Osteocyte (in vitro differentiated cells): ENCODE measurements at regions not wholly inside any gene's neighbourhood (a gene's known extent, or its start where the extent isn't known, plus 50 kb on each side); places are given as distances from the start of the nearest gene placed in this dataset.

Experiments used
- DNase-seq: peaks from one replicate; pipeline ENCODE4 v3.0.0; 2021; ENCODE audit warnings: mixed read lengths; ENCODE audit not compliant: unreplicated experiment; ENCODE audit errors: extremely low spot score
- H3K27ac Mint-ChIP-seq: one replicate; pipeline ENCODE4 v1.8.0; 2021; ENCODE audit warnings: mild to moderate bottlenecking, mixed read lengths; ENCODE audit not compliant: unreplicated experiment
- H3K27me3 Mint-ChIP-seq: one replicate; pipeline ENCODE4 v1.8.0; 2021; ENCODE audit warnings: mixed read lengths; ENCODE audit not compliant: unreplicated experiment
- H3K36me3 Mint-ChIP-seq: one replicate; pipeline ENCODE4 v1.8.0; 2021; ENCODE audit warnings: mixed read lengths; ENCODE audit not compliant: unreplicated experiment
- H3K4me1 Mint-ChIP-seq: one replicate; pipeline ENCODE4 v1.8.0; 2021; ENCODE audit warnings: mixed read lengths; ENCODE audit not compliant: unreplicated experiment
- H3K4me3 Mint-ChIP-seq: one replicate; pipeline ENCODE4 v1.8.0; 2021; ENCODE audit warnings: mild to moderate bottlenecking, moderate library complexity, mixed read lengths; ENCODE audit not compliant: unreplicated experiment
- H3K9me3 Mint-ChIP-seq: one replicate; pipeline ENCODE4 v1.8.0; 2021; ENCODE audit warnings: mixed read lengths; ENCODE audit not compliant: unreplicated experiment
- TF ChIP-seq, protein P1 (sequence below): fragments of 200-600 bp; sonication (generic); IDR thresholded peaks from 2 replicates; pipeline ENCODE4 v1.5.0; 2021; ENCODE audit warnings: antibody characterized with exemption, mild to moderate bottlenecking, moderate library complexity

DNA sequence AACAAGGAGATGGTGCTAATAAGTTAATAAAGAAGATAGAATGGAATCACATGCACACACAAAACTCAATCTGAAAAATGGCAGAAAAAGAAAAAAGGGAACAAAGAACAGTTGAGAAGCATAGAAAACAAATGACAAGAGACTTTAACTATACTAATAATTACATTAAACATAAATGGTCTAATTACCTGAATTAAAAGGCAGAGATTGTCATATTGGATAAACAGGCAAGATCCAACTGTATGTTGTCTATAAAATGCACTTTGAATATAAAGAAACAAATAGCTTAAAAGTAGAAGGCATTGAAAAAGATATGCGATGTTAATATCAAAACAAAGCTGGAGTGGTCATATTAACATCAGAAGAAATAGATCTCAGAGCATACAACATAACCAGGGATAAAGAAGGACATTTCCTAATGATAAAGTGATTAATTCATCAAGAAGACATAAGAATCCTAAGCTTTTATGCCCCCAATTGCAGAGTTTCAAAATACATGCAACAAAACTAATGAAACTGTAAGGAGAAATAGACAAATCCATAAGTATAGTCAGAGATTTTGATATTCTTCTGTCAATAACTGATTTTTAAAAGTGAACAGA is 293.5 kb downstream of the PTPRU start:
- H3K4me1 Mint-ChIP-seq: no peaks in the 10 kb centered on the region
- TF ChIP-seq, protein P1, sequence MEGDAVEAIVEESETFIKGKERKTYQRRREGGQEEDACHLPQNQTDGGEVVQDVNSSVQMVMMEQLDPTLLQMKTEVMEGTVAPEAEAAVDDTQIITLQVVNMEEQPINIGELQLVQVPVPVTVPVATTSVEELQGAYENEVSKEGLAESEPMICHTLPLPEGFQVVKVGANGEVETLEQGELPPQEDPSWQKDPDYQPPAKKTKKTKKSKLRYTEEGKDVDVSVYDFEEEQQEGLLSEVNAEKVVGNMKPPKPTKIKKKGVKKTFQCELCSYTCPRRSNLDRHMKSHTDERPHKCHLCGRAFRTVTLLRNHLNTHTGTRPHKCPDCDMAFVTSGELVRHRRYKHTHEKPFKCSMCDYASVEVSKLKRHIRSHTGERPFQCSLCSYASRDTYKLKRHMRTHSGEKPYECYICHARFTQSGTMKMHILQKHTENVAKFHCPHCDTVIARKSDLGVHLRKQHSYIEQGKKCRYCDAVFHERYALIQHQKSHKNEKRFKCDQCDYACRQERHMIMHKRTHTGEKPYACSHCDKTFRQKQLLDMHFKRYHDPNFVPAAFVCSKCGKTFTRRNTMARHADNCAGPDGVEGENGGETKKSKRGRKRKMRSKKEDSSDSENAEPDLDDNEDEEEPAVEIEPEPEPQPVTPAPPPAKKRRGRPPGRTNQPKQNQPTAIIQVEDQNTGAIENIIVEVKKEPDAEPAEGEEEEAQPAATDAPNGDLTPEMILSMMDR: no peak

DNA sequence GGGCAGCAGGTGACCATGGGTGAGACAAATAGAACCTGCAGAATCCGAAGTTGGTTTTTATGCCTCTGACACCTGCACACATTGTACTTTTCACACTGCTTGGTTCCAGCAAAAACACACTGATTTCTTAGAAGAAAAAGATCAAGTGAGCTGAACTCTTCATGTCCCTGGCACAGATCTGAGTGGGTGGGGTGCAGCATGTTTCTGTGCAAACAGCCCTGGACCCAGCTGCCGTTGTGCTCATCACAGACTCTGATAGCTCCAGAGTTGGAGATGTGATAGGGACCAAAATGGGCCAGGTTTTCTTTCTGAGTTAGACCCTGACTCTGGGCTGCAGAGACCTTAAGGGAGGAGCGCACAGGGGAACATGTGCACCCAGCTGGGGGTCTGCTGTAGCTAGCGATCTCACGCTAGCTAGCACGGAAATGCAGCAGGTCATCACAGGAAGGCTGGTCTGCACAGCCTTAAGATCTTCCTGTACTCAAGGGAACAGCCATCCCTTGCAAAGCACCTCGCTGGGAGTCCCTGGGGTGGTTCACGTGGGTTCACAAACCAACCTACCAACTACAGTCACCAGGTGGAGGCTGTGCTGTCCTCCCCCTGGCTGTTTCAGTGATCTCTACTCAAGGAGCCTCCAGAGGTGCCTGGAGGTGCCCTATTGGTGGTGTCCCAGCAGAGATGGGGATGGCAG is 291.1 kb downstream of the PTPRU start:
- H3K27ac Mint-ChIP-seq: no peak overlapping the region
- no peaks in the 10 kb centered on the region for H3K4me1 Mint-ChIP-seq
- H3K4me3 Mint-ChIP-seq: no peak overlapping the region
- TF ChIP-seq, protein P1: no peak
- peak; percentile 78 for DNase-seq
- no peaks in the 10 kb centered on the region for H3K27me3 Mint-ChIP-seq
- peaks cover 15% of the 10 kb centered on the region for H3K9me3 Mint-ChIP-seq
- no peaks in the 10 kb centered on the region for H3K36me3 Mint-ChIP-seq

More for the DNA sequence above, 293.5 kb downstream of the PTPRU start:
- Mint-ChIP-seq H3K27ac (no peak overlapping the region), H3K9me3 (peaks cover 15% of the 10 kb centered on the region), H3K4me3 (no peak overlapping the region), H3K27me3 (no peaks in the 10 kb centered on the region), H3K36me3 (no peaks in the 10 kb centered on the region)
- no peak for DNase-seq

DNA sequence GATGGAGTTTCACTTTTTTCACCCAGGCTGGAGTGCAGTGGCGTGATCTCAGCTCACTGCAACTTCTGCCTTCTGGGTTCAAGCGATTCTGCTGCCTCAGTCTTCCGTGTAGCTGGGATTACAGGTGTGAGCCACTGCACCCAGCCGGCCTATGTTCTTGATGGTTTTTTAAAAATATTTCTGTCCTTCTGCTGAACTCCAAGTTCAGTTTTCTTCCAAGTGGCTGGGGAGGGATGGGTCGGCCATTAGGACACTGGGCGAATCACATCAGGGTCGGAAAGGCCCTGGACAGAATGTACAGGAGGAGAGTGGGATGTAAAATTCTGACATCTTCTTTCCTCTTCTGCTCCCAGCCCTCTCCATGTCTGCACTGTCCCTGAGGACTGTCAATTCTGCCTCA is 289.6 kb downstream of the PTPRU start:
- H3K36me3 Mint-ChIP-seq: no peaks in the 10 kb centered on the region
- H3K27ac Mint-ChIP-seq: no peak overlapping the region
- no peak overlapping the region for H3K4me3 Mint-ChIP-seq
- H3K27me3 Mint-ChIP-seq: no peaks in the 10 kb centered on the region
- peak; percentile 42 for DNase-seq
- H3K9me3 Mint-ChIP-seq: peaks cover 15% of the 10 kb centered on the region
- TF ChIP-seq, protein P1: no peak
- no peaks in the 10 kb centered on the region for H3K4me1 Mint-ChIP-seq

DNA sequence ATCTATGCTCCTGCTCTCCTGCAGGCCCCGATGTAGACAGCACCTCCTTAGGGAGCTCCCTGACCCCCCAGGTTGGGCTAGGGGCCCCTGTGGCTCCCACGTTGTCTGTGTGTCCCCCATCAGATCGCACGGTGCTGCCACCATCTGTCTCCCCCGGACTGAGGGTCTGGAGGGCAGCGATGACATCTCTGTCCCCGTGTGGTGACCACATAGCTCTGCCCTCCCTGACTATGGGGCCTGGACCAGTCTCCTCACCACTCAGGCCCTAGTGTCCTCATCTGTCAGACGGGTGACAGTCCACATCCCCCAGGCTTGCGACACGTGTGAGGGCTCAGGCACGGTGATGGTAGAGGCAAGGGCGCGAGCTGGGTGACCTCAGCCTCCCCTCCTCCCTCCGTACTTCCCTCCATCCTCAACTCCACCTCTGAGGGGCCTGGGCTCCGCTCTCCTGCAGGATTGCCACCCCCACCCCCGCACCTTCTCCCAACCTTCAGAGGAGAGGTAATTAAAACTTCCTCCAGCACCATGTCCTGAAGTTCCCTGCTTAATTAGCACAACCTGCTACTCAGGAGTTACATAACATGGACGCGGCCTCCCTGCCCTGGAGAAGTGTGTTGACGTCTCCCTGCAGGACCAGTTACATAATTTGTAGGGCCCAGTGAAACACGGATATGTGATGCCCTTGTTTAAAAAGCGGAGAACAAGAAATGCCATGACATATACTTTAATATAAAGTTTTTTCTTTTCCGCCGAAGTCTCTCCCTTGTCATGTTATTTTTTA is 288.2 kb downstream of the PTPRU start:
- Mint-ChIP-seq H3K27ac (no peak overlapping the region), H3K4me1 (no peaks in the 10 kb centered on the region), H3K27me3 (no peaks in the 10 kb centered on the region), H3K4me3 (no peak overlapping the region), H3K9me3 (peaks cover 8% of the 10 kb centered on the region), H3K36me3 (no peaks in the 10 kb centered on the region)
- DNase-seq: peak; percentile 75
- TF ChIP-seq, protein P1: no peak

- Mint-ChIP-seq H3K4me1 (no peaks in the 10 kb centered on the region), H3K27me3 (no peaks in the 10 kb centered on the region), H3K9me3 (peaks cover under 1% of the 10 kb centered on the region), H3K4me3 (no peak overlapping the region), H3K36me3 (no peaks in the 10 kb centered on the region), H3K27ac (no peak overlapping the region)
- TF ChIP-seq, protein P1: no peak
- peak; percentile 51 for DNase-seq
Measured at GRCh38 chr1:29523576-29523975, 287.3 kb downstream of the PTPRU start.
